ENCODE measurements at regions not wholly inside any gene's neighbourhood (a gene's known extent, or its start where the extent isn't known, plus 50 kb on each side); places are given as distances from the start of the nearest gene placed in this dataset.
"Not testable (repeated sequence)": the region's sequence is repeated elsewhere in the genome, so short reads cannot be mapped to it uniquely, and the experiment has no call there.

DNA sequence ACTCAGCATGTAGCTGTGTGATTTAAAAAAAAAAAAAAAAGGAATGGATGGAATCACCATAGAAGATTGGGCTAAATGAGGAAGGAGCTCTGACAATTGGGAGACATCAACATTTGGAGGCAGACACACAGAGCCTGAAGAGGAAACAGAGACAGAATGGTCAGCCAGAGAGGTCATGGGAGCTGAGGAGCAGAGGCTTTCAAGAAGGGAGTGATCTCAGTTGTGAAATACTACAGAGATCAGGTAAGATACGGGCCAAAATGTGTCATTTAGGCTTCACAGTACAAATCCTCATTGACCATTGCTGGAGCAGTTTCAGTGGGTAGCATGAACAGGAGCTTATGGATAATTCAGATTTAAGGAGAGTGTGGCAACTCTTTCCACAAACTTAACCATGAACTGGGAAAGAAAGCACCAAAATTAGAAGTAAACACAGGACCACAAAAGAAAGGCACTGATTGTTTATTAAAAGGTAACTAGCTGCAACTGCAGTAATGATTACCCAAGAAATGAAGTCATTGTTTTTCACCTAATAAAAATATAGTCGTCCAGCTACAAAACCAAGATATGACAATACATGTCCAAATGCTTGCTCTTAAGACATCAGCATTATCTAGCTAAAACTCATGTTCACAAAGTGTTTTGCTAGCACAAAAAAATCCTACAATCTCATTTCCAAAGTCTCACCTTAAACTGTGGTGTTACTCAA, 203.2 kb downstream of the DHX15 start:
- ATAC-seq = no peak
- no peak for DNase-seq (ENCODE audit: missing footprints)
- intact Hi-C loops (cut with DNase I) = no loop called here

- intact Hi-C loops (cut with DNase I) = no loop called here
- DNase-seq (ENCODE audit: missing footprints) (no peak), ATAC-seq (no peak)
These were observed 210.7 kb downstream of the DHX15 start for GRCh38 chr4:24373704-24374103.

GRCh38 chr4:24372881-24373280, 211.5 kb downstream of the DHX15 start:
- peak; percentile 70 for ATAC-seq
- no peak for DNase-seq (ENCODE audit: missing footprints)
- intact Hi-C loops (cut with DNase I) = no loop called here

GRCh38 chr4:24372341-24372740, 212.0 kb downstream of the DHX15 start:
- peak; percentile 73 for ATAC-seq
- no peak for DNase-seq (ENCODE audit: missing footprints)
- intact Hi-C loops (cut with DNase I) = no loop called here

DNA sequence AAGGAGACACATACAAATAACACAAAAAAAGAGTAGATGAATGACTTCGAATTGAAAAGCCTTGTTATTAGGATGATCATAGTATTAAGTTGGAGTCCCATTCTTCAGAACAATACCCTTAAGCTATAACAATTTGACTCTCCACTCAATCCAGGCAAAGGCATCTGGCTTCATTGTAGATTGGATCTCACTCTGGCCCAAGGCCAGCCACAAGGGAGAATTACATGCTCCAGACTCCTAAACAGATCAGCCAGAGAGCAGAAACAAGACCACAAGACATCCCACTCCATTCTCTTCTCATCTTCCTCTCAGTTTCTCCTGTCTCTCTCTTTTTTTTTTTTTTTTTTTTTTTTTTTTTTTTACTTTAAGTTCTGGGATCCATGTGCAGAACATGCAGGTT, 213.9 kb downstream of the DHX15 start:
- DNase-seq (ENCODE audit: missing footprints) = no peak
- no peak for ATAC-seq
- intact Hi-C loops (cut with DNase I) = no loop called here

GRCh38 chr4:24369507-24370029, 214.8 kb downstream of the DHX15 start:
- ATAC-seq (no peak), DNase-seq (ENCODE audit: missing footprints) (no peak)
- intact Hi-C loops (cut with DNase I) = no loop called here

- ATAC-seq = no peak
- intact Hi-C loops (cut with DNase I) = no loop called here
- DNase-seq (ENCODE audit: missing footprints) = no peak
These were observed 215.6 kb downstream of the DHX15 start for GRCh38 chr4:24368801-24369200.

DNA sequence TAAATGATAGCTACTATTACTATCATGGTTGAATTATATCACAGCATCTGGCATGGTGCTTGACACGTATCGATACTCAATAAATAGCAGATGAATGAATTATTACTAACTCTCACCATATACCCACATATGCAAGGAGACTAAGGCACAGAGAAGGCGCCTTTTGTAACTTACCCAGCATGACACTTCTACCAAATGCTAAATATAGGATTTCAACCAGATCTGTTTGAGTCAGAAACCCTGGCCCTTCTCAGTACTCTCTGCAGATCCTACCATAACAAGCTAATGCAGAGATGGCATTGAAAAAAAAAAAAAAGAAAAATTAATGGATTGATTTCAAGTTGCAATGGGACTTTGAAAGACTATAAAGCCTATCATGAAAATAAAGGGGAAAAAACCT, 219.5 kb downstream of the DHX15 start:
- no peak for ATAC-seq
- intact Hi-C loops (cut with DNase I) = no loop called here
- no peak for DNase-seq (ENCODE audit: missing footprints)

DNA sequence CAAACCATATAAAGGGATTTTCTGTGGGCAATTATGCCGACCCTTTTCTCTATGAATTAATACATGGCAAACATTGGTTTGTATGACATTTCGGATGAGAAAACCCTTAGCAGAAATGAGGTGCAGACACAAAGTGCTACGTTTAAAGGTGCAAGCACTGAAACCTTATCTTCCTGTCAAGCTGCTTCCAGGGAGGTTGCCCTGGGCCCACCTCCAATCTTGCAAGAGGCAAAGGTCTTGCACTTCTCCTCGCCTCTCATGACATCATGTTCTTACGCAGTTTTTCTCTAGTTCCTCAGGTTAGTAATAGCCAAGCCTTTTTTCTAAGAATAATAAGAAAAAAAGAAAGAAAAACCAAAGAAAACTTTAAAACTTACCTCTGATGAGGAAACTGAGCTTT, 220.1 kb downstream of the DHX15 start:
- no peak for DNase-seq (ENCODE audit: missing footprints)
- intact Hi-C loops (cut with DNase I) = no loop called here
- ATAC-seq = no peak

GRCh38 chr4:24363751-24364150, 220.6 kb downstream of the DHX15 start:
- intact Hi-C loops (cut with DNase I) = no loop called here
- ATAC-seq = no peak
- DNase-seq (ENCODE audit: missing footprints) = no peak

GRCh38 chr4:24352112-24352511, 232.2 kb downstream of the DHX15 start:
- intact Hi-C loops (cut with DNase I) = no loop called here
- ATAC-seq (no peak), DNase-seq (ENCODE audit: missing footprints) (no peak)

GRCh38 chr4:24349168-24349996, 235.0 kb downstream of the DHX15 start:
- DNase-seq (ENCODE audit: missing footprints); ATAC-seq; intact Hi-C loops (cut with DNase I): not testable (repeated sequence)

- ATAC-seq = no peak
- intact Hi-C loops (cut with DNase I) = no loop called here
- no peak for DNase-seq (ENCODE audit: missing footprints)
These were observed 245.1 kb downstream of the DHX15 start for GRCh38 chr4:24339260-24339659.

- DNase-seq (ENCODE audit: missing footprints) = no peak
- no peak for ATAC-seq
- intact Hi-C loops (cut with DNase I) = no loop called here
These were observed 246.7 kb downstream of the DHX15 start for GRCh38 chr4:24337451-24338190.

- intact Hi-C loops (cut with DNase I) = no loop called here
- ATAC-seq (no peak), DNase-seq (ENCODE audit: missing footprints) (no peak)
These were observed 248.7 kb downstream of the DHX15 start for GRCh38 chr4:24335616-24336015.

- intact Hi-C loops (cut with DNase I) = no loop called here
- no peak for ATAC-seq
These were observed 249.4 kb downstream of the DHX15 start for GRCh38 chr4:24334906-24335305.

GRCh38 chr4:24330573-24330972, 253.8 kb downstream of the DHX15 start:
- intact Hi-C loops (cut with DNase I) = no loop called here
- no peak for ATAC-seq
- DNase-seq (ENCODE audit: missing footprints) = no peak

More at GRCh38 chr4:24334906-24335305, 249.4 kb downstream of the DHX15 start:
- no peak for DNase-seq (ENCODE audit: missing footprints)

GRCh38 chr4:24330172-24330571, 254.2 kb downstream of the DHX15 start:
- intact Hi-C loops (cut with DNase I) = no loop called here
- ATAC-seq (no peak), DNase-seq (ENCODE audit: missing footprints) (no peak)

- intact Hi-C loops (cut with DNase I) = no loop called here
- ATAC-seq (no peak), DNase-seq (ENCODE audit: missing footprints) (no peak)
These were observed 255.6 kb downstream of the DHX15 start for GRCh38 chr4:24328711-24329110.

Measured in Right ventricle myocardium inferior (tissue), 1 donor.